Fibroblast of mammary gland (primary cell): ENCODE measurements at regions not wholly inside any gene's neighbourhood (a gene's known extent, or its start where the extent isn't known, plus 50 kb on each side); places are given as distances from the start of the nearest gene placed in this dataset.

Experiments used
- DNase-seq: peaks from one replicate; pipeline ENCODE4 v3.0.0-alpha.2; 2010; ENCODE audit warnings: low read depth
- H3K4me3 ChIP-seq: 2 replicates; pipeline ENCODE4 v1.5.1; 2011; ENCODE audit warnings: low read depth, mild to moderate bottlenecking, low read length, moderate library complexity; ENCODE audit not compliant: control insufficient read depth
- CTCF ChIP-seq: conservative IDR thresholded peaks from 2 replicates; pipeline ENCODE4 v1.5.1; 2011; ENCODE audit warnings: low read depth, low read length, inconsistent platforms; ENCODE audit not compliant: control insufficient read depth, insufficient read depth

DNA sequence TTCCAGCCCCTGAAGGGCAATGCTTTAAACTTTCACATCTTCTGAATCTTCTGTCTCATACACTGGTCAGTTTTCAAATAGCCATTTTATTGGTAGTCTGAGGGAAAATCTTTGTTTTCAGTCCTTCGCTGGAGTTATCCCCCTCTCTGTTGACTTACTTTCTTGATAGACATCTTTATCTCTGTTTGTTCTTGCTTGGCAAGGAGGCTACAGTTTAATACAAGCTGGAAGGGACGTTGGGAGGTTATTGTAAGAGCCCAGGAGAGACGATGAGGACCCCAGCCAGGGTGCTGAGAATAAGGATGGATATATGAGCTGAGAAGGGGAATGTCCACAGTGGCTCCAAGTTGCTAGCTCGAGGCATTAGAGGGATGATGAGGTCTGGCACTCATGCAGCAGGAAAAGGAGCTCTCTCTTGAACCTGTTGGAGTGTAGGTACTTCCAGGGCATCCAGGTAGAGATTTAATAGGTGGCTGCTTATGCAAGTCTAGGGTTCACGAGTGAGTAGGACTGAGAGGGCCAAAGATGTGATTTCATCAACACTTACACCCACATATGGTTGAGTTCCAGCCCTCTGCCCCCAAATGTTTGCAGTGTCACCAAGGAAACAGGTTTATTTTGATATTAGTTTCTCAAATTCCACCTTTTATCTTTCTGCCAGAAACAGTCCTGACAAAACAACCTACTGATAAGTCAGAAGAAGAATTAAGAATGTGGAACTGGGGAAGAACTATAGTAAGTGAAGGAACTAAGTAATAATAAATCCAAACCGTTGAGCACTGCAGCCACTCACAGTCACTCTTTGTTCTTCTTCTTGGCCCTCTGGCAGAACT, 237.3 kb upstream of the PROX1 start:
- DNase-seq, result no peak
- H3K4me3 ChIP-seq, result no peak overlapping the region
- TF ChIP-seq CTCF, result no peak

DNA sequence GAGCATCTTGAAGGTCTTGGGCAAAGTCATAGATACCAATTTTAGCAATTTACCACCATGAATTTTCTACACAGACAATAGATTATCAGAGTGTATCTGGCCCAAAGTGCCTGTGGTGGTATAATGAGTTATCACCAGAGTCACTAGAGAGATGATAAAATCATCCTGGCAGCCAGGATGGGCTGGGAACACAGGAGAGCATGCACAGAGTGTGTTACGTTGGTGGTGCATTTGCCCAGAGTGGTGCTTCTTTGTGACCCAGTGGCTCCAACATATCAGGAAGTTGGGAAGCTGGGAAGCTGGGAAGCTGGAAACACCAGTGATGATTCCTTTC, 236.7 kb upstream of the PROX1 start:
- H3K4me3 ChIP-seq, result no peak overlapping the region
- no peak for TF ChIP-seq CTCF
- no peak for DNase-seq

- H3K4me3 ChIP-seq, result no peak overlapping the region
Observed at GRCh38 chr1:213759359-213760181, 228.2 kb upstream of the PROX1 start.

DNA sequence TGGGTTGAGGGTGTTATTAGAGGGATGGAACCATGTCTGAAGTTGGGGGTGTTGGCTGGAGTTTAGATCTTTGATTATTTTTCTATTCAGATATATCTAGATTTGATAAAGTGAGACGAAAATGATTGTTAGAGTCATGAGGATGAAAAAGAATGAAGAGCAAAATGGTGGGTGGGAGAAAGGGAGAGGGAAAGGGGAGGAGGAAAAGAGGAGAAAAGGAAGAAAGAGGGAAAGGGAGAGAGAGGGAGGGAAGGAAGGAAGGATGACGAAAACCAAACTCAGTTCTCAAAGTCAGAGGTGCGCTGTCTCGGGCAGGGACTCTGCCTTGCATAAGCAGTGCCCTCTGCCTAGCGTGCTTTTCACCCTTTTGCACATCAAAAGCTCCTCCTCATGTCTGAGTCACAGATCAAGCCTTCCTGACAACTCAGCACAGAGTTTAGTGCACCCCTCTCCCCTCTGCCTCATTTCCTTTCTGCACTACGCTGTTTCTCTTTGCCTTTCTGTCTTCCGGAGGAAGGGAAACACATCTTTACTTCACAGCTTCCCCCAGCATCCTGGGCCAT, 225.8 kb upstream of the PROX1 start:
- no peak overlapping the region for H3K4me3 ChIP-seq
- no peak for TF ChIP-seq CTCF
- DNase-seq, result no peak

More at GRCh38 chr1:213759359-213760181, 228.2 kb upstream of the PROX1 start:
- DNase-seq, result no peak
- no peak for TF ChIP-seq CTCF

DNA sequence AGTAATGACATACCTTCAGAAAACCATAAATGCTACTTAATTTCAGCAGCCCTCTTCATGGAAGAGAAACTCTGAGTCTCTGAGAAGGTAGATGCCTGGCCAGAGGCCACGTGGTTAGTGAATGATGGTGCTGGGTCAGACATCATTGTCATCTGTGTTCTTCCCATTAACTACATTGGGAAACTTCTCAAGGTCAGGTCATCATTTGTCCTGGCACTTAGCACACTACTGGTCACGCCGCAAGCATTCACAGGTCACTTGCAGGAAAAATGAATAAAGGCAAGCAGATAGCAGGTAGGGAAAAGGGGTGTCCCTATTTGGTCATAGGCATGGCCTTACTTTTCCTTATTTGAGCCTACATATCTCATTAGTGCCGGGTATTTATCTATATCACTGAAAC, 220.1 kb upstream of the PROX1 start:
- no peak for DNase-seq
- no peak overlapping the region for H3K4me3 ChIP-seq
- TF ChIP-seq CTCF, result no peak

DNA sequence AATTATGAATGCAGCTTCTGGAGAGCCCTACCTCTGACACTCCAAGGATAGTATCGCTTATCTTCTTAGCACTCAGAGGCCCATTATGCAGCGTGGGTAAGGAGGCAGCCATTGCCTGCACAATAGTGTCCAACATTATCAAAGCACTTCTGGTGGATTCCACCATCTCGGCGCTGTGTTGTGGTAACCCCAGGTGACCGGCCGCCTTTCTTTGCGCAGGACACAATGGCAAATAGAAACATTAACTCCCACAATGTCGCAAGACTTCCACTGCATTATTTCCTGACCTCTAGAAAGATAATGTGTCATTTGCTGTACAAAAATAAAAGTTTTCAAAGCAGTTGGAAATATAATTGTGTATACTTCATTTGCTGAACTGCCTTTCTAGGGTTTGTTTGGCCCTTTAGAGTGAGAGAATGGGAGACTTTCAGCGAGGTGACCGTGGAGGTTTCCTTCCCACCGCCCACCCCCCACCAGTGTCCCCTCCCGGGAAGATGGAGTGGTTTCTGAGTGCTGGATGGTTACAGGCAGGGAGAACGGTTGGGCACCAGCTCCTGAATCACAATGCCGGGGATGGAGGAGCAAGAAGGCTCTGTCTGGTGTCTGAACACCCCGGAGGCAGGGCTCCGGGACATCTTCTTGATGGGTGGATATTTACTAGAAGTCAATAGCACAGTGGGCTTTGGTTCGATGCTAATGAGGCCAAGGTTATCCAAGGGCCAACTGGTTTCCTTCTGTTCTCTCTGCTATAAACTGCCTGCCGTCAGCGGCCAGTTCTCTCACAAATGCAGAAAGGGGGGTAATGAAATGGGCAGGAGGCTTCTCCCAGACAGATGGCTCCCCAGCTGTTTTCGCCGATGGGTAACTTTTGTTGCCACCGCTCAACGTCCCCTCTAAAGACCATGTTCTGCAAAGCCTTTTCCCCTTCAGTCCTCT, 215.4 kb upstream of the PROX1 start:
- no peak for DNase-seq
- H3K4me3 ChIP-seq, result no peak overlapping the region
- TF ChIP-seq CTCF, result no peak
